GM19035 (cell line): ENCODE measurements at regions not wholly inside any gene's neighbourhood (a gene's known extent, or its start where the extent isn't known, plus 50 kb on each side); places are given as distances from the start of the nearest gene placed in this dataset.

Source experiments
- ATAC-seq: cut with Tn5 transposase; IDR thresholded peaks from one replicate; pipeline ENCODE4 v1.9.1; 2021; ENCODE audit not compliant: unreplicated experiment

GRCh38 chr17:72254808-72255449, 134.1 kb downstream of the SOX9 start:
- ATAC-seq: no peak

GRCh38 chr17:72255481-72255880, 134.7 kb downstream of the SOX9 start:
- ATAC-seq: no peak

- ATAC-seq: no peak
Observed at GRCh38 chr17:72258711-72259110, 137.9 kb downstream of the SOX9 start.

GRCh38 chr17:72259922-72260321, 139.1 kb downstream of the SOX9 start:
- no peak for ATAC-seq

DNA sequence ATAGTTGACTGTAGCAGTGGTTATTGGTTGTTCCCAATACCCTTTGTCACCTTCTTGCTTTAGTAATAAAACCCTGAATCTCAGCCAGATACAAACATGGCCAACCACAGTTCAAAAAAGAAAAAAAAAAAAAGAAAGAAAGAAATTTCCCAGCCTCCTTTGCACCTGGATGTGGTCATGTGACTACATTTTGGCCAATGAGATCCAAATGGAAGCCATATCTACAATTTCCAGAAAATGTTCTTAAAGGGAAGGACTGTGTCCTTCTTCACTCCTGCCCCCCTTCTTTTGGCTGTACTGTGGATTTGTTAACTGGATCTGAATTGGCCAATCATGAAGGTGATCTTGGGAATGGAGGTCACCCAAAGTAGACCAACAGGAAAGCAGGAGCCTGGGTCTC, 141.9 kb downstream of the SOX9 start:
- ATAC-seq: no peak

GRCh38 chr17:72264682-72265405, 144.0 kb downstream of the SOX9 start:
- ATAC-seq: no peak

DNA sequence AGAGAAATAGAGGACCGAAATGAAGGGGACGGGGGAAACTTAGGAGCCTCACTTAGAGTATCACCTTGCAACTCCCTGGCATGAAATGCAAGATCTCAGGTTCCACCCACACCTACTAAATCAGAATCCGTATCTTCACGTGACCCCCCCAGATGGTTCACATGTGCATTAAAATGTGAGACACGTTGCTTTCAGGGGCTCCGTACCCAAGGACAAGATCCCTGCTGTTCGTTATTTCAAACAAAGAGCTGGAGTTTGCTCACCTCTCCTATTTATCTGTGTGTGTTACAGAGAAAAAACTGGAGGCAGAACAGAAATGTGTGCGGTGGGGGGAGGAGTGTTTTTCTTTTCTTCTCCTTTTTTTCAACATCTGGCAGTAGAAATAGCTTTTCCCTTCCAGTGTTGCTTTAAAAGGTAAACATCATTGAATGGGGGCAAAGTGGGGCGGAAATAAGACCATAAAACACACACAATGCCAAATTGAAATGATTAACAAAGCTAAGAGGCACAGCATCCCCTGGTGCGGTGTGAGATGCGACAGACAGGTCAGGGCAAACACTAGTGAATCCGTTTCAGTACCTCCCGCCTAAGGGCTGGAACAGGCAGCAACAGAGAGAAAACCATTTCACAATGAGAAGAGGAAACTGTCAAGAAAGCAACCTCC, 145.4 kb downstream of the SOX9 start:
- no peak for ATAC-seq

DNA sequence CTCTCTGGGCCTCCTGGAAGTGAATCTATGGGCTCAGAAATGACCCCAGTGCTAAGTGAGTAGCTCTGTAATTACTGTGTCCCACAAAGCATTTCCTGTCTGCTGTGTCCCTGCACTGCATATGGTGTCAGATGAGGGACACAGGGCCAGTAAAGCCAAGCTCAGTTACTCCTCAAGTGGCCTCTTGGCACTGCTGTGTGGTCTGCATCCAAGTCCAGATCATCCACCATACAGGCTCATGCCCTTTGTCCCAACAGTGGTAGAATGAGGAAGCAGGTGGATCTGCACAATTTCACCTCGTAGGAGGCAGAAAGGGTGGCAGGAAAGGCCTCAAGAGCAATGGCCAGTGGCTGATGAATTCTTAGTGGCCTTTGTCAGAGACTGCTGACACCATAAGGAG, 146.8 kb downstream of the SOX9 start:
- no peak for ATAC-seq

DNA sequence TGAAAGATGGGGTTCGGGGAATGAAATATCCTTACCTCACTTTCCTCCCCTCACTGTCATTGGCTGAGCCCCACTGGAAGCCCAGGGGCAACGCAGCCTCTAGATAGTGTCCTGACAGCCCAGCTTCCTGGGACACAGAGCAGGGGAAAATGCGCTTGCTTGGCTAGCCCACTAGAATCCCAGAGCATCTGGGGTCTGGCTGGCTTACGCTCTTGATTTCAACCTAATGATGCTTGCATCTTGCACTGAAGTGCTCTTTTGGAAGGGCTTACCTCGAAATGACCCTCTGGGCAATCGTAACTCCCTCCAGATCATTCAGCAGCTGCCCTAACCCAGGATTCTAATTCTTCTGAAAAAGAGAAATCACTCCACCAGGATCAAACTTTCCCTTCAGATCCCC, 147.6 kb downstream of the SOX9 start:
- ATAC-seq: no peak

GRCh38 chr17:72270273-72270924, 149.6 kb downstream of the SOX9 start:
- ATAC-seq: no peak

DNA sequence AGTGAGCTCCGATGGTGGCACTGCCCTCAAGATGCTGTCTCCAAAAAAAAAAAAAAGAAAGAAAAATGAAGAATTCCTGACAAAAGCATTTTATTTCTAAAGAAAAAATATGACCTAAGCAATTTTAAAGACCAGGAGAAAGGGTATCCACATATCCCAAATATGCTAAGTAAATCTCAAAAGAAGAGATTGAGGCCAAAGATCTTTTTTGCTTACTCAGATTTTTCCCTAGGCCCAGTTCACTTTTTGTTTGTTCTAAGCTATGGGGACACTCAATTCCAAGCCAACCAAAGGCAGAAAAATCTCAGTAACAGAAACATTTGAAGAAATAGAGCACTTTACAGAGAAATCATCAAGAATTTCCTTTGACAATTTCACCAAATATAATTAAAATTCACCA, 150.8 kb downstream of the SOX9 start:
- no peak for ATAC-seq

- ATAC-seq: no peak
Observed at GRCh38 chr17:72273289-72274056, 152.7 kb downstream of the SOX9 start.

DNA sequence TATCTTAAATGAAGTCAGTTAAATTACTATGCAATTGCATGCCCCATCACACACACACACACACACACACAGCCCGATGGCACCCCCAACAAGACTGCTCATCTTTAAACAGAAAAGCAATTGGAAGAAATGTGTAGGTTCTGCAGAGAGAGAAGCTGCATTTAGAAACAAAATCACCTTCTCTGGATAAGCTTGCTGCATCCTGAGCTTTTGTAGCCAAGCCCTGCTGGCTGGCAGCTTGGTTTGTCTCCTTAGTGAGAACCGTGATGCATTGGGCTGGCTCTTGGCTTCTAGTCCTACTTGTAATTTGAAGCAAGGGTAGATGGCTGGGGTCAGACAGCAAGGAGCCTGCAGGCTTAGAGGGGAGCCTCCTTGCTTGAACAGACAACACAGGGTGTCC, 153.8 kb downstream of the SOX9 start:
- no peak for ATAC-seq

GRCh38 chr17:72280881-72281280, 160.1 kb downstream of the SOX9 start:
- no peak for ATAC-seq

- ATAC-seq: no peak
Observed at GRCh38 chr17:72282439-72283029, 161.7 kb downstream of the SOX9 start.

DNA sequence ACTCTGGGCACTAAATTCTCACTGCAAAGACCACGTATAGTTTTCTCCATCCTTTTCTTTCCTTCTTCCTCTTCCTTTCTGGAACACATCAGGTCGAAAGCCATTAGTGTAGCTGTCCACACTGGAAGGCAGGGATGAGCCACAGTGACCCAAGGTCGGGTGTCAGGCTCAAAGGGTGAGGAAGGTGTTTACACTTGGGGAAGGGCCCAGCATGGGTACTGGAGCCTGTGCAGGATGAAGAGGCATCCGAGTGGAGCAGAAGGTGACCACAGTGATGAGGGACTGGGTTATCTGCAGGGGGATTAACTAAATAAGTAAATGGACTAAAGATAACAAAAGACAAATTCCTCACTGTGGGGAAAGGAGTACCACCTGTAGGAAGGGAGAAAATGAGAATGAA, 164.0 kb downstream of the SOX9 start:
- no peak for ATAC-seq

GRCh38 chr17:72287586-72287985, 166.8 kb downstream of the SOX9 start:
- ATAC-seq: no peak

DNA sequence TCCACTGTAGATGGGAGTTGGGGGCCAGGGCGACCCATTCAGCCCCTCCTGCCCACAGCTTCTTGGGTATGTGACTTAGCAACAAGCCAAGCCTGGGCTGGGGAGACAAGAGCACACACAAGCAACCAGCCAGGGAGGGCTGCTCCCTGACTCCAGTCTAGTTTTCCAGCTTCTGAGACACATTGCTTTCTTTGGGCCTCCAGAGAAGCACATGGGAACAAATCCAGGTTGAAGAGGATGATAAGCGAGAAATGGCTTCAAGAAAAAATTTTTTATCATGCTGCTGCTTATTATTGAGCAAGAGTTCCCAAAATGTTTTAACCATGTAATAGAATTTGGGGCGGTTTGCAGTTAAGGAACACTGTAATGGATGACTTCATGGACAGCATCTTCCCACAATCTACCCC, 173.7 kb downstream of the SOX9 start:
- ATAC-seq: no peak

DNA sequence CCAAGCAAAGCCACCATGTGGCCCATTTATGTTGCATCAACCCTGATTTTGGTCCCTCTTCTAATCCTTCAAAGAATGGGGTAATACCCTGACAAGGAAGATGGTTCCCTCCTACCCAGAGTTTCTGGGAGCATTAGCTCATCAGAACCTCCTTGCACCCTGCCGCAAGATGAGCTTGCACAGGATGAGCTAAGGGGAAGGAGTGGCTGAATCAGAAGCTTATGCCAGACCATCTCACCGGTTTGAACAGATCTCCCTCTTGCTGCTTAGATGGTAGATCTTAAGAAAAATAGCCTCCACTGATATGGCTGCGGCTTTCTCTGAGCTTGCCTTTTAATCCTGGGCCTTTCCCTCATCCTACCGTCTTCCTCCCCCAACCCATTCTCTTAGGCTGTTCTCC, 175.1 kb downstream of the SOX9 start:
- no peak for ATAC-seq

DNA sequence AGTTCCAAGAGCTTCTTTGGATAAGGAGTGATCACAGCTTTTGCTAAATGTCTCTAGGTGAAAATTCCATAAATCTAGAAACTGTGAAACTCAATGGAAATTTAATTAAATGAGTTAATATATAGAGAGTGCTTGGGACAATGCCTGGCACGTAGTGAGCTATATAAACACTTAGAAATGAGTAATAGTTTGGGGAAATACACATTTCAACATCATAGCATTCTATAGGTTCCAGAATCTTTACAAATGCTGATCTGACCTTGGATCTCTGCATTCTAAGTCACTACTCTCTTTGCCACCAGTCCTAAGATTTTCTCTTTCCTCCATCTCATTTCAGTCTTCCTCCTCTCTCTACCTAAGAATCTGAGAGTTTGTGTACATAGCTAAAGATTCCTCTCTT, 175.6 kb downstream of the SOX9 start:
- ATAC-seq: no peak
